NCI-H69 (cell line): ENCODE measurements at regions not wholly inside any gene's neighbourhood (a gene's known extent, or its start where the extent isn't known, plus 50 kb on each side); places are given as distances from the start of the nearest gene placed in this dataset.

Source experiments
- DNase-seq: peaks from one replicate; lab custom pipeline; 2025; lab: John Stamatoyannopoulos, UW

GRCh38 chr6:140597181-140597580 is 1222.7 kb upstream of the CITED2 start:
- no peak for DNase-seq

- DNase-seq = no peak
Observed at GRCh38 chr6:140594806-140595128, 1220.3 kb upstream of the CITED2 start.

- no peak for DNase-seq
Observed at GRCh38 chr6:140592877-140593276, 1218.4 kb upstream of the CITED2 start.

GRCh38 chr6:140590641-140591040 is 1216.2 kb upstream of the CITED2 start:
- no peak for DNase-seq

- DNase-seq = no peak
Observed at GRCh38 chr6:140586426-140587061, 1212.1 kb upstream of the CITED2 start.

GRCh38 chr6:140581601-140582000 is 1207.2 kb upstream of the CITED2 start:
- DNase-seq = no peak

GRCh38 chr6:140579918-140580317 is 1205.5 kb upstream of the CITED2 start:
- DNase-seq = no peak

GRCh38 chr6:140576004-140576555 is 1201.6 kb upstream of the CITED2 start:
- no peak for DNase-seq

GRCh38 chr6:140572867-140573266 is 1198.4 kb upstream of the CITED2 start:
- no peak for DNase-seq

- no peak for DNase-seq
Observed at GRCh38 chr6:140572129-140572528, 1197.7 kb upstream of the CITED2 start.

GRCh38 chr6:140571145-140571544 is 1196.7 kb upstream of the CITED2 start:
- DNase-seq = no peak

GRCh38 chr6:140567466-140567865 is 1193.0 kb upstream of the CITED2 start:
- DNase-seq = peak; percentile 31

GRCh38 chr6:140566781-140567277 is 1192.4 kb upstream of the CITED2 start:
- peak; percentile 62 for DNase-seq

- DNase-seq = no peak
Observed at GRCh38 chr6:140563728-140564127, 1189.3 kb upstream of the CITED2 start.

- DNase-seq = no peak
Observed at GRCh38 chr6:140561701-140562100, 1187.3 kb upstream of the CITED2 start.

GRCh38 chr6:140560671-140561070 is 1186.2 kb upstream of the CITED2 start:
- no peak for DNase-seq

- no peak for DNase-seq
Observed at GRCh38 chr6:140559458-140559857, 1185.0 kb upstream of the CITED2 start.

GRCh38 chr6:140554421-140554820 is 1180.0 kb upstream of the CITED2 start:
- DNase-seq = no peak

GRCh38 chr6:140548366-140548765 is 1173.9 kb upstream of the CITED2 start:
- peak; percentile 26 for DNase-seq

GRCh38 chr6:140546640-140547039 is 1172.2 kb upstream of the CITED2 start:
- no peak for DNase-seq

GRCh38 chr6:140544431-140544830 is 1170.0 kb upstream of the CITED2 start:
- peak; percentile 17 for DNase-seq

- DNase-seq = peak; percentile 96
Observed at GRCh38 chr6:140542863-140543262, 1168.4 kb upstream of the CITED2 start.

- DNase-seq = peak; percentile 66
Observed at GRCh38 chr6:140541288-140541687, 1166.8 kb upstream of the CITED2 start.

GRCh38 chr6:140540743-140541142 is 1166.3 kb upstream of the CITED2 start:
- no peak for DNase-seq
